ENCODE measurements at regions not wholly inside any gene's neighbourhood (a gene's known extent, or its start where the extent isn't known, plus 50 kb on each side); places are given as distances from the start of the nearest gene placed in this dataset.
"Not testable (repeated sequence)": the region's sequence is repeated elsewhere in the genome, so short reads cannot be mapped to it uniquely, and the experiment has no call there.

DNA sequence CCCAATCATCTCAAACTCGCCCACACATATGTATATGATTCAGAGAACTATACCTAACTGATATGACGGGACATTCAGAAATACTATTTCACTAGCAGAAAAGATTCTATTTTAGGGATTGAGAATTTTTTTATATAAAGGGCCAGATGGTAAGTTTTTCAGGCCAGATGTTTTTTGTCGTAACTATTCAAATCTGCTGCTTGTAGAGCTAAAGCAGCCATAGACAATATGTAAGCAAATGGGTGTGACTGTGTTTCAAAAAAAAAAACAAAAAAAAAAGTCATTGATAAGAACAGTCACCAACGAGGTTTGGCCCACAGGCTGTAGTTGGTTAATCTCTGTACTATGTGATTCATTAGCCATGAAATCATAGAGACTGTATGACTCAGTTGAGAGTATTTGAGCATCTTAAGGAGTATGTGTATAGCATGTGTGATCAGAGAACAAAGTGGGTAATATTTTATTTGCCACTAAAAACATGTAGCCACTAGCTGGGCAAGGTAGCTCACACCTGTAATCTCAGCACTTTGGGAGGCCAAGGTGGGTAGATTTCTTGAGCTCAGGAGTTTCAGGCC, 2724.7 kb downstream of the PCDH9 start:
- no peak for DNase-seq

DNA sequence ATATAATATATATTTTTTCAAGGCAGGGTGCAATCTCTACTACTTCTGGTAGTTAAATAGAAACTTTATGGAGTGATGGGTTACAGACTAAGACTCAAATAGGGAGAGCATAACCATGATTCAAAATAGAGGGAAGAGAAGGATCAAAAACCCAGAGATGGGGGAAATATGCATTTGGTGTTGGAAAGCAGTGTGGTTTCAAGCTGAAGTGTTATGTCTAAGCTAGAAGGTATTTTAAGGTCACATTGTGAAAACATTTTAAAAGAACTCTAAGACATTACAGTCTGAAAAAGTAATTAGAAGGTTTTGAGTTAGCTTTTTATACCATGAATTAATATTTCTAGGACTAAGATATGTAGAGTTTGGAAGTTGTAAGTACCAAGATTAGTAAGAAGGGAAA, 2741.4 kb downstream of the PCDH9 start:
- DNase-seq = no peak

- DNase-seq = no peak
These were observed 2747.8 kb downstream of the PCDH9 start for GRCh38 chr13:64482373-64482772.

- DNase-seq = no peak
These were observed 2749.5 kb downstream of the PCDH9 start for GRCh38 chr13:64480672-64481071.

GRCh38 chr13:64480211-64480610, 2749.9 kb downstream of the PCDH9 start:
- DNase-seq = no peak

DNA sequence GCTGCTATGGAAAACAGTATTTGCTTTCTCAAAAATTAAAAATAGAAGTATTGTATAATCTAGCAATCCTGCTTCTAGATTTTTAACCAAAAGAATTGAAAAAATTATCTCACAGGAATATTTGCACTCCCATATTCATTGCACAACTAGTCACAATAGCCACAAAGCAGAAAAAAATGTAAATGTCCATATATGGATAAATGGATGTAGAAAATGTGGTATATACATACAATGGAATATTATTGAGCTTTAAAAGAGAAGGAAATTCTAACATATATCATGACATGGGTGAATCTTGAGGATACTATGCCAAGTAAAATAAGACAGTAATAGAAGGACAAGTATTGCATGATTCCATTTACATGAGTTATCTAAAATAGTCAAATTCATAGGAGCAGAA, 2753.0 kb downstream of the PCDH9 start:
- DNase-seq = no peak

DNA sequence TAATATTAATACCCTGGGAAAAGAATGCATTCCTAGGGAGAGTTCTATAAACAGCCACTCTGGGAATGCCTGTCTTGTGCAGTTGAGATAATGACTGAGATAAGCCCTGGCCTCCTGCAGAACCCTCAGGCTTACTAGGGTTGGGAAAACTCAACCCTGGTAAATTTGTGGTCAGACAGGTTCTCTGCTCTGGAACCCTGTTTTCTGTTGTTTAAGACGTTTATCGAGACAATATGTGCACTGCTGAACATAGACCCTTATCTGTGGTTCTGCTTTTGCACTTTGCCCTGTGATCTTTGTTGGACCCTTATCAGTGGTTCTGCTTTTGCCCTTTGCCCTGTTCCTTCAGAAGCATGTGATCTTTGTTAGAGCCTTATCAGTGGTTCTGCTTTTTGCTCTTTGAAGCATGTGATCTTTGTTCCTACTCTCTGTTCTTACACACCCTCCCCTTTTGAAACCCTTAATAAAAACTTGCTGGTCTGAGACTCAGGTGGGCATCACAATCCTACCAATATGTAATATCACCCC, 2754.0 kb downstream of the PCDH9 start:
- not testable (repeated sequence) for DNase-seq

- DNase-seq = peak in 1 of 2 experiments; percentile 27
These were observed 2758.2 kb downstream of the PCDH9 start for GRCh38 chr13:64471916-64472315.

DNA sequence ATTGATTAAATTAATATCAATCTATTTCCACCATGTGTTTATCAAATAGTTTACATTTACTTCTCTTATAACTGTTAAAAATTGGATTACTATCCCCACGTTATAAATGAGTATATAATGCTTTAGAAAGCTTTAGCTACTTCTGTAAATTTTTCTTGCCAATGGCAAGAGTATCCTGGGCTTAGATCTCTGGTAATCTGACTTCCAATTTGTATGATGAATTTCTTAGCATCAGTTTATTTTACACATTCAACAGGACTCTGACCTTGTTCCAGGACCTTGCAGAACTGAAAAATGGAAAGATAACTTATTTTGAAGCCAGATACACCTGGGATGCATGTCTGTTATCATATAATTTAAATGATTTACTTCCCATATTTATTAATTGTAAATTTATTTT, 2759.4 kb downstream of the PCDH9 start:
- DNase-seq = no peak

DNA sequence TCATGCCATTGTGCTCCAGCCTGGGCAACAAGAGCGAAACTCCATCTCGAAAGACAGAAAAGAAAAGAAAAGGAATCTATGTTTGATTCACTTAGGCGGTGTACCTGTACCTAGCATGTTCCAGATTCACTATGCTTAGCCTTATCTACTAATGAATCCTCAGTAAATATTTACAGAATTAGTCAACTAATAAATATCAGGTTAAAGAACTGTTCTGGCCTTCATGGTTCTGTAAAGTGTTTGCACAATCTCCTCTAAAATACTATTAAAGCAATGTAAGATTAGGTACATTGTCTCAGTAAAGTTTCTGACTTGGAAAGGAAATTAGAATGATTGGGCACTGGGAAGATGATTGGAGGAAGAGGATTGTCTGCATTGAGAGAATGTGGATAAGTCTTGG, 2770.4 kb downstream of the PCDH9 start:
- DNase-seq = no peak

DNA sequence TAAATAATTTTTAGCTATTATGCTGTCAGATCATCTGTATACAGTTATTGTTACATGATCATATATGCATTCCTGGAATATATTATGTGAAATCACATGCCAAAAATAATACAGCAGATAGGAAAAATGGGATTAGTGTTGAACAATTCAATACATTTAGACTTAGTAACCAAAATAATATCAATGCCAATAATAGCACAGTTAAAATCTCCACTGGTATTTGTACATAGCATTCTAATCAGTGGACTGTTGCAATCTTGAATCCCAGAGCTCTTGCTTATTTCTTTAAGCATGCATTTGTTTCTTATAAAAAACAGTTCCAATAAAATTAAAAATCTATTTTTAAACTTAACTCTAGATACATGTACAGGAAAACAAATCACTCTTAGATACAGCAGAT, 2772.2 kb downstream of the PCDH9 start:
- no peak for DNase-seq

DNA sequence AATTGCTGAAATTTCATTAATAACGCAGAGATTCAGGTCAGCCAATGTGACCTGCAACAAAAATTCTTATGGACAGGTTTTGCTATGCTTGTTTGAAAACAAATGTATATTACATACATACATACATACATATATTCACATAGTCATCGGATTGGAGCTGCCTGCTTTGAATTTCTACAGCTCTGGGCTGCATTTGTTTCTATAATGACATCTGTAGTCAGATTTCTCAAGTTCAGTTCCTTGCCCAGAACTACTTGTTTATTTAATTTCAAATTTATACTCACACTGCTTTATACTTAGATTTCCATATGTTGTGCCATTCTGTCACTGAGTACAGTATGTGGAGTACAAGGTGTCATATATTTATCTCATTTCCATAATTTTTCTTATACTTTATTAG, 2775.0 kb downstream of the PCDH9 start:
- DNase-seq = no peak

DNA sequence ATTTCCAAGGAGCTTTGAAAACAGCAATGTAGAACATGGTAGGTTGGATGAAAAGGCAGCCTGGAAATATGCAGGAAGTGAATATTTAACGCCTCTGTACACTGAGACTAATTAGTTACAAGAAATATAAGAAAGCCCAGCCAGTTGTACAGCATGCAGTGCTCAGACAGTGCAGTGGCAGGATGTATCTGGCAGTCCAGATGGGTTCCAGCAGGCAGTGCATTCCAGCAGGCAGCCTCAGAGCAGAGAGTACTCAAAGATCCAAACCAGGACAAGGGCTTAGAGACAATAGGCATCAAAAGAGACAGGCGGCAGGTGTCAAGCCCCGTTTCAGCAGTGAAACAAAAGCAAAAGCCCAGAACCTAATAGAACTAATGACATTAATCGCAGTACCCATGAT, 2776.3 kb downstream of the PCDH9 start:
- no peak for DNase-seq

DNA sequence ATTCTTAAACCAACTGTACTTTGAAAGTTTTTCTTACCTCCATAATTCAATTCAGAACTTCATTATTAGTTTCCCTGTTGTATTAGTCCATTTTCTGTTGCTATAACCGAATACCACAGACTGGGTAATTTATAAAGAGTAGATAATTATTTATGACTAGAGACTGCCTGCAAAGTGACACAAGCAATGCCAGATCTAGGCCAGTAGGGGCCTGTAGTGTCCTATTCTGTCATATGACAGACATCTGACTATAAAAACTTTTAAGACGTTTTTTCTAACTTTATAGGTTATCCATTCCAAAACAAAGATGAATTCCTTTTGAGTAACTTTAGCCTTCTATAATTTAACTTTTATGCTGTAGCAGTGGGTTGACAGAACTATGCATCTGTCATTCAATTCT, 2783.8 kb downstream of the PCDH9 start:
- DNase-seq = peak in 1 of 2 experiments; percentile 5

DNA sequence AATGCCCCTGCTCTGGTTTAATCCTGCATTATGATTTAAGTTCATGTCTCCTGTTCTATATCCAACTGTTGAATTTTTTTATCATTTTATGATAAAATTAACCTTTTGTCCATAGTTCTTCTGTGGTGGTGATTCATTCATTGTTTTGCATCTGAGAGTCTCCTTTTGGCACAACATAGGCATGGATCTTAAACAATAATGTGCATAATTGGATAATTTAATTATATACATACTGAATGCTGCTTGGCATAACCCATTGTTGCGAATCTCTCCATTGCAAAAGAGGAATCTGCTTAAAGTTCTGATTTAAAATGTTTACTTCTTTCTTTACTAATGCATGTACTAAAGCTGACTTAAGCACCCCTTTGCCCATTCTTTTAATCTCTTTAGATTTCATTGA, 2788.4 kb downstream of the PCDH9 start:
- no peak for DNase-seq

- DNase-seq = no peak
These were observed 2792.1 kb downstream of the PCDH9 start for GRCh38 chr13:64438084-64438483.

DNA sequence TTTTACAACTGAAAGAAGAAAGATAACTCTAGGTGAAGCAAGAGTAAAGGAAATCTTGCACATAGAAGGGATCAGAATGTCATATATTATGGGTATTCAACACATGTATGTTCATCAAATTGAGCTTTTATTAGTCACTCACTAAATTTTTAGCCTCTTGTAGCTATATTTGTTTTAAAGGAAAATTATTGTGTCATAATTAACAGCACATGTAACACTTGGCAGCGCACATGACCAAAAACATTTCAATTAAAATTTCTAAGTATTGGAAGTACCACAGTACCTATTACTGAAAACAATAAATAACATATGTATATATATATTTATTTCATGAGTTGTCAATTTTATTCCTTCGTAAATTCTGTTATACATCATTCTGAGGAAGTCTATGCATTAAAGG, 2800.4 kb downstream of the PCDH9 start:
- no peak for DNase-seq

- DNase-seq = no peak
These were observed 2801.9 kb downstream of the PCDH9 start for GRCh38 chr13:64428196-64428595.

GRCh38 chr13:64423467-64423866, 2806.7 kb downstream of the PCDH9 start:
- DNase-seq = no peak

DNA sequence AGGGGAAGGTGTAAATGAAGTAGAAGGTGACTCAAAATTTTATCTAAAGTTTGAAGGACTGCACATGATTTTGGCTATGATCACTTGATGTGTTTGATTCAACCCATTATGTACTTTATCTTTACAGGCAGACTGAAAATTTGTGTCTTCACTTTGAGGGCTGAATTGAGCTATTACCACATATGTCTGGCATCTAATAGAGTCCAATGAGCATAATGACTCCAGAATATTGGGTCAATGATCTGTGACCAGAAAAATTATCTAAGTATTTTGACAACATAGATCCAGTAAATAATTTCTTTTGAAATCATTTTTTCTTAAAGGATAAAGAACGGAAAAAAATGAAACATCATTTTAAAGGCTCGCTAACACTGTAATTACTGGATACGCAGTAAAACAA, 2810.0 kb downstream of the PCDH9 start:
- DNase-seq = no peak

DNA sequence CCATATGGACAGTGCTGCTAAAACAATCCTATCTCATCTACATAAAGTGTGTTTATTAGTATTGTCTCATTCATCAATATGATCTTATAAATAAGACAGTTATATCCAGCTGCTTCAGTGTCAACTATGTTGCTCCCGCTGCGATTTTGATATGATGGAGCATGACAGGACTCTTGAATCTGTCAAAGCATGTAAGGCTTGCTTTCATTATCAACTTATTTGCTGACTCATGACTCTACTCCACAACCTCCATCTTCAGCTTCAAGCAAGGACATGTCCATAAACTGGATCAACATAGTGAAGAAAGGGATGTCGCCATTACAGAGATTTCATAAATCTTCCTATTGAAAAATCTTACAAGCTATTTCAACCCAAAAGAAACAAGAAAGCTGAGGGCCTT, 2812.6 kb downstream of the PCDH9 start:
- DNase-seq = no peak

GRCh38 chr13:64414381-64414780, 2815.8 kb downstream of the PCDH9 start:
- DNase-seq = no peak

DNA sequence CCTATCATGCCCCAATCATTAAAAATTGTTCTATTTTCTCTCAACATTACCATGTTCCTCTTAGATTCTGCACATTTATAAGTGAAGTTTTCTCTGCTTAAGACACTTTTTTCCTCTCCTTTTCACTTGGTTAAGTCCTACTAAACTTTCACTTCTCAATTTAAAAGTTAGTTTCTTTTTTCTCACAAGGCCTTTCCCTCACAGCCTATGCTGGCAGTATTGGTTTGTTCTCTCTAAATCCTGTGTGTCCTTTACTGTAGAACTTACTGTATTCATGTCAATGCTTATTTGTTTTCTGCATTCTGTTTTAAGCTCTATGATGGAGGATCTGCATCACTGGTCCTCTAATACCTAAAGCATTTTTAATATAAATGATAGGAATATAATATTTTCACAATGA, 2816.6 kb downstream of the PCDH9 start:
- DNase-seq = no peak

GRCh38 chr13:64410276-64411053, 2819.7 kb downstream of the PCDH9 start:
- DNase-seq = no peak

- no peak for DNase-seq
These were observed 2832.4 kb downstream of the PCDH9 start for GRCh38 chr13:64397701-64398100.

Measured in NCI-H446 (cell line).